ENCODE measurements at regions not wholly inside any gene's neighbourhood (a gene's known extent, or its start where the extent isn't known, plus 50 kb on each side); places are given as distances from the start of the nearest gene placed in this dataset.

DNA sequence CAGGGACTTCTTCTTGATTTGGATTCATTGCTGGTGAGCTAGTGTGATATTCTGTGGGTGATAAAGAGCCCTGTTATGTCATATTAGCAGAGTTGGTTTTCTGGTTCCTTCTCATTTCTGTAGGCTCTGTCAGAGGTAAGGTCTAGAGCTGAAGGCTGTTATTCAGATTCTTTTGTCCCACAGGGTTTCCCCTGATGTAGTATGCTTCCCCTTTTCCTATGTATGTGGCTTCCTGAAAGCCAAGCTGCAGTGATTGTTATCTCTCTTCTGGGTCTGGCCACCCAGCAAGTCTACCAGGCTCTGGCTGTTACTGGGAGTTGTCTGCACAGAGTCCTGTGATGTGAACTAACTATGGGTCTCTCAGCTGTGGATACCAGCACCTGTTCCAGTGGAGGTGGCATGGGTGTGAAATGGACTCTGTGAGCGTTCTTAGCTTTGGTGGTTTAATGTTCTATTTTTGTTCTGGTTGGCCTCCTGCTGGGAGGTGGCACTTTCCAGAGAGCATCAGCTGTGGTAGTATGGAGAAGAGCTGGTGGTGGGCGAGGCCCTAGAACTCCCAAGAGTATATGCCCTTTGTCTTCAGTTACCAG lies 373.7 kb downstream of the AR start:
- no peaks in the 10 kb centered on the region for H3K36me3 ChIP-seq (ENCODE audit: low read depth, low read length)
- no peaks in the 10 kb centered on the region for H3K79me2 ChIP-seq (ENCODE audit: low read length)
- no peak overlapping the region for H3K4me2 ChIP-seq (ENCODE audit: low read length)
- no peaks in the 10 kb centered on the region for H3K4me1 ChIP-seq (ENCODE audit: insufficient read depth, low read length)
- H3K9ac ChIP-seq (ENCODE audit: low read length) = no peak overlapping the region
- no peak overlapping the region for H3K4me3 ChIP-seq (ENCODE audit: low read length)
- intact Hi-C loops (cut with micrococcal nuclease) = no loop called here
- H2AFZ ChIP-seq (ENCODE audit: low read length) = no peak overlapping the region
- ATAC-seq = no peak
- H3K9me3 ChIP-seq (ENCODE audit: low read length) = no peaks in the 10 kb centered on the region
- ChIA-PET POLR2A (ENCODE audit: unreplicated experiment) (no interaction called here), CTCF (no interaction called here)
- no peaks in the 10 kb centered on the region for H3F3A ChIP-seq (ENCODE audit: low read length, unreplicated experiment)
- no peak overlapping the region for H3K27ac ChIP-seq (ENCODE audit: low read length)
- H3K27me3 ChIP-seq (ENCODE audit: low read length) = no peaks in the 10 kb centered on the region
- DNase-seq = no peak
- no peak for TF ChIP-seq EZH2 (IDR thresholded peaks at IDR 0.05; ENCODE audit: low read length, unreplicated experiment)
- TF ChIP-seq CTCF (conservative IDR thresholded peaks at IDR 0.05; ENCODE audit: low read depth, low read length) = no peak
- TF ChIP-seq EZH2phosphoT487 (IDR thresholded peaks at IDR 0.05; ENCODE audit: borderline replicate concordance, low read length) = no peak
- no TSS peak for BruUV-seq (replicated peaks)
- no peaks in the 10 kb centered on the region for H4K20me1 ChIP-seq (ENCODE audit: low read length)
- no peaks in the 10 kb centered on the region for H3K9me2 ChIP-seq (replicated peaks; ENCODE audit: low read length)

- H3K9me2 ChIP-seq (replicated peaks; ENCODE audit: low read length) = no peaks in the 10 kb centered on the region
- intact Hi-C loops (cut with micrococcal nuclease) = no loop called here
- H4K20me1 ChIP-seq (ENCODE audit: low read length) = no peaks in the 10 kb centered on the region
- no peaks in the 10 kb centered on the region for H3K36me3 ChIP-seq (ENCODE audit: low read depth, low read length)
- H3K4me2 ChIP-seq (ENCODE audit: low read length) = no peak overlapping the region
- no peak for DNase-seq
- no peak for ATAC-seq
- ChIA-PET POLR2A (ENCODE audit: unreplicated experiment) (no interaction called here), CTCF (no interaction called here)
- no peak overlapping the region for H3K27ac ChIP-seq (ENCODE audit: low read length)
- H3K4me1 ChIP-seq (ENCODE audit: insufficient read depth, low read length) = no peaks in the 10 kb centered on the region
- no peak overlapping the region for H3K9ac ChIP-seq (ENCODE audit: low read length)
- BruUV-seq (replicated peaks) = no TSS peak
- TF ChIP-seq CTCF (conservative IDR thresholded peaks at IDR 0.05; ENCODE audit: low read depth, low read length) (no peak), EZH2phosphoT487 (IDR thresholded peaks at IDR 0.05; ENCODE audit: borderline replicate concordance, low read length) (no peak), EZH2 (IDR thresholded peaks at IDR 0.05; ENCODE audit: low read length, unreplicated experiment) (no peak)
- H2AFZ ChIP-seq (ENCODE audit: low read length) = no peak overlapping the region
- no peaks in the 10 kb centered on the region for H3K27me3 ChIP-seq (ENCODE audit: low read length)
- no peak overlapping the region for H3K4me3 ChIP-seq (ENCODE audit: low read length)
- H3K79me2 ChIP-seq (ENCODE audit: low read length) = no peaks in the 10 kb centered on the region
- no peaks in the 10 kb centered on the region for H3F3A ChIP-seq (ENCODE audit: low read length, unreplicated experiment)
- no peaks in the 10 kb centered on the region for H3K9me3 ChIP-seq (ENCODE audit: low read length)
Observed at GRCh38 chrX:67922966-67923365, 379.1 kb downstream of the AR start.

DNA sequence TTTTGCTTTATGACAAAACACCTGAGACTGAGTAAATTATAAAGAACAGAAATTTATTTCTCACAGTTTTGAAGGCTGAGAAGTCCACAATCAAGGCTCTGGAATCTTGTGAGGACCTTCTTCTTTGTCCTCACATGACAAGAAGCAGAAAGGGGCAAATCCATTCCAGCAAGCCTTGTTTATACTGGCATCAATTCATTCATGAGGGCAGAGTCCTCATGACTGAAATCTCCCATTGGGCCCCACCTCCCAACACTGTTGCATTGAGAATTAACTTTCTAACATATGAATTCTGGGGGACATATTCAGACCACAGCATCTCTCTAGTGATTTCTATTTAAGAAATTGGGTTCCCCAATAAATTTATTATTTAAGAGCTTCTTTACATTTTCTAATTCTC lies 395.4 kb downstream of the AR start:
- no peak overlapping the region for H3K9ac ChIP-seq (ENCODE audit: low read length)
- no TSS peak for BruUV-seq (replicated peaks)
- H3K9me2 ChIP-seq (replicated peaks; ENCODE audit: low read length) = no peaks in the 10 kb centered on the region
- DNase-seq (no peak), ATAC-seq (no peak)
- POLR2A ChIA-PET (ENCODE audit: unreplicated experiment) = no interaction called here
- no peaks in the 10 kb centered on the region for H4K20me1 ChIP-seq (ENCODE audit: low read length)
- H3K4me3 ChIP-seq (ENCODE audit: low read length) = no peak overlapping the region
- CTCF ChIA-PET = no interaction called here
- H3K79me2 ChIP-seq (ENCODE audit: low read length) = no peaks in the 10 kb centered on the region
- no peaks in the 10 kb centered on the region for H3F3A ChIP-seq (ENCODE audit: low read length, unreplicated experiment)
- H3K4me1 ChIP-seq (ENCODE audit: insufficient read depth, low read length) = no peaks in the 10 kb centered on the region
- H3K27ac ChIP-seq (ENCODE audit: low read length) = no peak overlapping the region
- H2AFZ ChIP-seq (ENCODE audit: low read length) = no peak overlapping the region
- H3K4me2 ChIP-seq (ENCODE audit: low read length) = no peak overlapping the region
- H3K27me3 ChIP-seq (ENCODE audit: low read length) = no peaks in the 10 kb centered on the region
- intact Hi-C loops (cut with micrococcal nuclease) = no loop called here
- H3K9me3 ChIP-seq (ENCODE audit: low read length) = no peaks in the 10 kb centered on the region
- no peaks in the 10 kb centered on the region for H3K36me3 ChIP-seq (ENCODE audit: low read depth, low read length)
- TF ChIP-seq EZH2 (IDR thresholded peaks at IDR 0.05; ENCODE audit: low read length, unreplicated experiment) (no peak), CTCF (conservative IDR thresholded peaks at IDR 0.05; ENCODE audit: low read depth, low read length) (no peak), EZH2phosphoT487 (IDR thresholded peaks at IDR 0.05; ENCODE audit: borderline replicate concordance, low read length) (no peak)
